GM12864 (cell line): ENCODE measurements at regions not wholly inside any gene's neighbourhood (a gene's known extent, or its start where the extent isn't known, plus 50 kb on each side); places are given as distances from the start of the nearest gene placed in this dataset.

Experiments
- DNase-seq: peaks from one replicate; pipeline ENCODE4 v3.0.0-alpha.2; 2011; ENCODE audit warnings: low read depth
- H3K4me3 ChIP-seq: 2 replicates; pipeline ENCODE4 v1.5.1; 2011; ENCODE audit warnings: mild to moderate bottlenecking, low read depth, low read length, control low read depth
- CTCF ChIP-seq: IDR thresholded peaks from 2 replicates; pipeline ENCODE4 v1.5.1; 2011; ENCODE audit warnings: low read depth, mild to moderate bottlenecking, moderate library complexity, low read length, control low read depth, inconsistent platforms; ENCODE audit errors: missing control alignments

- H3K4me3 ChIP-seq: no peak overlapping the region
- TF ChIP-seq CTCF: no peak
- DNase-seq: no peak
Measured at GRCh38 chr4:173717581-173717980, 187.6 kb upstream of the HAND2 start.

GRCh38 chr4:173714456-173714855 lies 184.4 kb upstream of the HAND2 start:
- no peak overlapping the region for H3K4me3 ChIP-seq
- DNase-seq: no peak
- no peak for TF ChIP-seq CTCF

GRCh38 chr4:173713026-173713425 lies 183.0 kb upstream of the HAND2 start:
- DNase-seq: no peak
- TF ChIP-seq CTCF: no peak
- H3K4me3 ChIP-seq: no peak overlapping the region

- H3K4me3 ChIP-seq: no peak overlapping the region
- no peak for DNase-seq
- TF ChIP-seq CTCF: no peak
Measured at GRCh38 chr4:173707658-173708419, 177.8 kb upstream of the HAND2 start.

- TF ChIP-seq CTCF: no peak
- no peak overlapping the region for H3K4me3 ChIP-seq
- DNase-seq: no peak
Measured at GRCh38 chr4:173704201-173704600, 174.2 kb upstream of the HAND2 start.

GRCh38 chr4:173703021-173703420 lies 173.0 kb upstream of the HAND2 start:
- no peak for TF ChIP-seq CTCF
- no peak overlapping the region for H3K4me3 ChIP-seq
- no peak for DNase-seq

GRCh38 chr4:173700650-173701049 lies 170.6 kb upstream of the HAND2 start:
- no peak for DNase-seq
- no peak overlapping the region for H3K4me3 ChIP-seq
- TF ChIP-seq CTCF: no peak
